Superior temporal gyrus (tissue), 1 donor: ENCODE measurements at regions not wholly inside any gene's neighbourhood (a gene's known extent, or its start where the extent isn't known, plus 50 kb on each side); places are given as distances from the start of the nearest gene placed in this dataset.

Source experiments
- DNase-seq: peaks from one replicate; pipeline ENCODE4 v3.0.0-alpha.2; 2016; ENCODE audit errors: extremely low spot score

GRCh38 chr9:113785334-113785733 lies 90.8 kb upstream of the ZNF618 start:
- DNase-seq: no peak

GRCh38 chr9:113786071-113786470 lies 90.0 kb upstream of the ZNF618 start:
- no peak for DNase-seq

GRCh38 chr9:113787871-113788270 lies 88.2 kb upstream of the ZNF618 start:
- no peak for DNase-seq

GRCh38 chr9:113788616-113789330 lies 87.3 kb upstream of the ZNF618 start:
- no peak for DNase-seq

GRCh38 chr9:113790093-113790492 lies 86.0 kb upstream of the ZNF618 start:
- DNase-seq: no peak

- no peak for DNase-seq
Observed at GRCh38 chr9:113793558-113793957, 82.6 kb upstream of the ZNF618 start.

- DNase-seq: no peak
Observed at GRCh38 chr9:113794721-113795120, 81.4 kb upstream of the ZNF618 start.

GRCh38 chr9:113795811-113796392 lies 80.2 kb upstream of the ZNF618 start:
- DNase-seq: no peak

GRCh38 chr9:113796646-113797426 lies 79.3 kb upstream of the ZNF618 start:
- DNase-seq: no peak

GRCh38 chr9:113798062-113799030 lies 77.8 kb upstream of the ZNF618 start:
- no peak for DNase-seq

- DNase-seq: no peak
Observed at GRCh38 chr9:113800276-113800675, 75.8 kb upstream of the ZNF618 start.

- DNase-seq: no peak
Observed at GRCh38 chr9:113803811-113804589, 72.1 kb upstream of the ZNF618 start.

GRCh38 chr9:113805486-113806132 lies 70.5 kb upstream of the ZNF618 start:
- no peak for DNase-seq

GRCh38 chr9:113807173-113808061 lies 68.7 kb upstream of the ZNF618 start:
- peak; percentile 77 for DNase-seq

- no peak for DNase-seq
Observed at GRCh38 chr9:113808391-113809358, 67.4 kb upstream of the ZNF618 start.

GRCh38 chr9:113817171-113817570 lies 58.9 kb upstream of the ZNF618 start:
- no peak for DNase-seq

GRCh38 chr9:113818391-113818790 lies 57.7 kb upstream of the ZNF618 start:
- DNase-seq: no peak

GRCh38 chr9:113822315-113822714 lies 53.8 kb upstream of the ZNF618 start:
- no peak for DNase-seq
